NCI-H128 (cell line): ENCODE measurements at regions not wholly inside any gene's neighbourhood (a gene's known extent, or its start where the extent isn't known, plus 50 kb on each side); places are given as distances from the start of the nearest gene placed in this dataset.
"Not testable (repeated sequence)": the region's sequence is repeated elsewhere in the genome, so short reads cannot be mapped to it uniquely, and the experiment has no call there.

ENCODE experiments used
- DNase-seq: peaks from one replicate; lab custom pipeline; 2025; ENCODE audit not compliant: unreplicated experiment; lab: John Stamatoyannopoulos, UW

DNA sequence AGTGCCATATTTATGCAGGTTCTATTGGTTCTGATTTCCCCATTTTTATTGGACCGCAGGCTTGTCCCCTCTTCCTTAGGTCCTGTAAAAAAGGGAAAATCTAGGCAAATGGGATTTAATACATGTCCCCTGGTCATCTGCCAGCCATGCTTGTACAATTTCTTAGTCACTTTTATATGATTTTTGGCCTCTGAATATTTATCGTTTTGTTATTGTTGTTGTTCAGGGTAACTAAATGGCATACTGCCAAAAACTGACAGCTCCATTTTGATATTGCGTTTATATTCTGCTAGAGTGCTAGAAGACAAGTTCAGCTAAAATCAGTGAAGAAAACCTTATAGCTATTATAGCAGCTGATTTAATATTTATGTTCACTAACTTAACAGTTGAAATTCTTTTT is 770.2 kb upstream of the FAM174A start:
- no peak for DNase-seq

DNA sequence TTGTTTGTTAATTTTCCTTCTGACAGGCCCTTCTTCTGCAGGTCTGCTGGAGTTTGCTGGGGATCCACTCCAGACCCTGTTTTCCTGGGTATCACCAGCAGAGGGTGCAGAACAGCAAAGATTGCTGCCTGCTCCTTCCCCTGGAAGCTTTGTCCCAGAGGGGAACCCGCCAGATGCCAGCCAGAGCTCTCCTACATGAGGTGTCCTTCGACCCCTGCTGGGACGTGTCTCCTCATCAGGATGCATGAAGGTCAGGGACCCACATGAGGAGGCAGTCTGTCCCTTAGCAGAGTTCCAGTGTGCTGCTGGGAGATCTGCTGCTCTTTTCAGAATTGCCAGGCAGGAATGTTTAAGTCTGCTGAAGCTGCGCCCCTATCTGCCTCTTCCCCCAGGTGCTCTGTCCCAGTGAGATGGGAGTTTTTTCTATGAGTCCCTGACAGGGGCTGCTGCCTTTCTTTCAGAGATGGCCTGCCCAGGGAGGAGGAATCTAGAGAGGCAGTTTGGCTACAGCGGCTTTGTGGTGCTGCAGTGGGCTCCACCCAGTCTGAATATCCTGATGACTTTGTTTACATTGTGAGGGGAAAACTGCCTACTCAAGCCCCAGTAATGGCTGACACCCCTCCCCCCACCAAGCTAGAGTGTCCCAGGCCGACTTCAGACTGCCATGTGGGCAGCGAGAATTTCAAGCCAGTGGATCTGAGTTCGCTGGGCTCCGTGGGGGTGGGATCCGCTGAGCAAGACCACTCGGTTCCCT is 772.0 kb upstream of the FAM174A start:
- no peak for DNase-seq

DNA sequence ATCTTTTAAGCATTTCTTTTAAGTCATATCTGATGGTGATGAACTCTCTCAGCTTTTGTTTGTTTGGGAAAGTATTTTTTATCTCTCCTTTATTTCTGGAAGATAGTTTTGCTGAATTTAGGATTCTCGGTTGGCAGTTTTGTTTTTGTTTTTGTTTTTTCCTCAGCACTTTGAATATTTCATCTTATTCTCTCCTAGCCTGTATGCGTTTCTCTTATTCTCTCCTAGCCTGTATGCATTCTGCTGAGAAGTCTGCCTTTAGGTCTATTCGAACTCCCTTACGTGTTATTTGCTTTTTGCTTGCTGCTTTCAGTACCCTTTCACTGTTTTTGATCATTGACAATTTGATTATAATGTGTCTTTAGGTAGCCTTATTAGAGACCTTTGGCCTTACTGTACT is 787.8 kb upstream of the FAM174A start:
- no peak for DNase-seq

GRCh38 chr5:99733146-99733545 is 802.0 kb upstream of the FAM174A start:
- DNase-seq, result not testable (repeated sequence)

GRCh38 chr5:99730653-99731052 is 801.8 kb upstream of the CHD1 start:
- not testable (repeated sequence) for DNase-seq

DNA sequence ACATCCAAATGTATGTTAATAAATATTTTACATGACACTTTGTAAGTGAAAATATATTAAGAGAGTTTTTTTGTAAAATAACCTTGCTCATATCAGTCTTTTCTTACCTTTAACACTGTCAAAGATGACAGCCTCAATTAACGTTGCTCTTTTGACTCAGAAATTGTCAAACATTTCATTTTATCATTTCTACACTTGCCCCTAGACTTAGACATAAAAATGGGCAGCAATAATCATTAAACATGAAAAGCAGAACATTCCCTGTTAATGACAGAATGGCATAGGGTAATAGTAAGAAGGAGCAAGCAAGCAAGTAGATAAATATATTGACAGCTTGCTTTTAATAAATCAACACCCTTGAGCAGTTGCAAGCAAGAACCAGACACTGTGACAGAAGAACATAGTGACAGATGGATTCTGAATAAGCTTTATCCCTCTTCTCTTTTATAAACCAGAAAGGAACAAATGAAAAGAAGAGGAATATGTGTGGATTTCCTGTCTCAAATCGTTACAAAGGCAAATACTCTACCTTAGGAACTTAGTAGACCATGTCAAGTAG is 796.0 kb upstream of the CHD1 start:
- no peak for DNase-seq

DNA sequence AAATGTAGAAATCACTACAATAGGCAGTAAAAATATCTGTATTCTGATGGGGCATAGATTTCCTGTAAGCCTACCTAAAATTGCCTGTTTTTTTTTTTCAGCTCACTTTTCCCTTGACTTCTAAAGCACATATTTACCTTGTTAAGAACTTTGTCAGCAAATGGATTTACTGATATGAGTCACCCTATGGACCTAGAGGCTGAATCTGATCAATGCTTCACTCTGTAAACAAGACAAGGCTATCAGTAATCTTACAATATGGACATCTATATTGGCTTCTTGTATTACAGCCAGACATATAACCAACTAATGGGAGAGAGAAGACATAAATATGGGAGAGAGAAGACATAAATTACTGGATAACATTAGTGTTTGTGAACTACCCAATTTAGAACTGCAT is 792.7 kb upstream of the CHD1 start:
- DNase-seq, result no peak

DNA sequence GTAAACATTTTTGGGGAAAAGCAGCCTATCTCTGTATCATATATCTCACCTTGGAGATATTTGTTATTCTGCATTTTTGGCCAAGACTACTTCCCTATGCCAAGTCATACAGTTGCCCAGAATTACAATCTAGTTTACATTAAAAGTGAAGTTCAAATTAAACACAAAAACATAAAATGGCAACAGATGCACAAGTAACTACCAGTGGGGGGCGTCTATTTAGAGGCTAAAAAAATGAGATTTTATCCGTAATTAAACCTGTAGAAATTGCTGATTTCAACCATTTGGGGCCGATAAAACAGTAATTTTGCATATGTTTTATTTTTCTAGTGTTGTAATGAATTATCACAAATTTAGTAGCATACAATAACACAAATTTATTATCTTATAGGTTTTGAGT is 787.1 kb upstream of the CHD1 start:
- no peak for DNase-seq

- no peak for DNase-seq
Observed at GRCh38 chr5:99706160-99706559, 777.4 kb upstream of the CHD1 start.

DNA sequence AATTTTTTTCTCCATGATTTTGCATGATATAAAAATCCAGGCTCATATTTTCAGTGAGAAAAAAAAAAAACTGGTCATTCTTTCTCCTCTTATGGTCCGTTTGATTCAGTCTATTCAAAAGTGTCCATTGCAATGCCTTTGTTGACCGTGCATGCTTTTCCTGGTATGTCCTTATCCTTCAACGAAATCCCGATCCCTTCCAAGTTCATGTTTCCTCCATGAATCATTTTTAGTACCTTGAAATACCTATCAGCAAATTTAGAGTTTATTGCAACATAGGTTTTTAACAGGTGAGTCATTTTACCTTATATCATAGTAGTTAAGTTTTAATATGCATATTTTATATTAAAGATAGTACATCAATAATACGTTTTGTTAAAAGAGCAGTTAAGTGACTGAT is 773.8 kb upstream of the CHD1 start:
- no peak for DNase-seq

GRCh38 chr5:99694884-99695283 is 766.1 kb upstream of the CHD1 start:
- DNase-seq, result no peak

DNA sequence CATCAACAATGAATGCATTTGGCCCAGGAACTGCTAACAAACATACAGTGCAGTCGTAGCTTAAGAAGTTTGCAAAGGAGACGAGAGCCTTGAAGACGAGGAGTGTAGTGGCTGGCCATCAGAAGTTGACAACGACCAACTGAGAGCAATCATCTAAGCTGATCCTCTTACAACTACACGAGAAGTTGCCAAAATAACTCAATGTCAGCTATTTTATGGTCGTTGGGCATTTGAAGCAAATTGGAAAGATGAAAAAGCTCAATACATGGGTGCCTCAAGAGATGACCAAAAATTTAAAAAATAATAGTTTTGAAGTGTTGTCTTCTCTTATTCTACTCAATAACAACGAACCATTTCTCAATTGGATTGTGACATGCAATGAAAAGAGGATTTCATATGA is 757.7 kb upstream of the CHD1 start:
- no peak for DNase-seq

DNA sequence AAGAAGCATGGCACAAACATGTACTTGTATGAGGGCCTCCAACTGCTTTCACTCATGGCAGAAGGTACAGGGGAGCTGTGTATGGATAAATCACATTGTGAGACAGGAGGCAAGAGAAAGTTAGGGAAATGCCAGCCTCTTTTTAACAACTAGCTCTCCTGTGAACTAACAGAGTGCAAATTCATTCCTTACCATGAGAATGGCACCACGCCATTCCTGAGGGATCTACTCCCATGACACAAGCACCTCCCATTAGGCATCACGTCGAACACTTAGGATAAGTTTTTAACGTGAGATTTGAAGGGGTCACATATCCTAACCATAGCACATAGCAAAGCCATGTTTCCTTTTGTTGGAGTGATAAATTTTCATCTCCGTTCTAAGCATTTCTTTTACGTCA is 747.2 kb upstream of the CHD1 start:
- no peak for DNase-seq

GRCh38 chr5:99674101-99674500 is 745.3 kb upstream of the CHD1 start:
- DNase-seq, result no peak

GRCh38 chr5:99664972-99665371 is 736.2 kb upstream of the CHD1 start:
- no peak for DNase-seq

GRCh38 chr5:99651298-99651697 is 722.5 kb upstream of the CHD1 start:
- DNase-seq, result no peak

DNA sequence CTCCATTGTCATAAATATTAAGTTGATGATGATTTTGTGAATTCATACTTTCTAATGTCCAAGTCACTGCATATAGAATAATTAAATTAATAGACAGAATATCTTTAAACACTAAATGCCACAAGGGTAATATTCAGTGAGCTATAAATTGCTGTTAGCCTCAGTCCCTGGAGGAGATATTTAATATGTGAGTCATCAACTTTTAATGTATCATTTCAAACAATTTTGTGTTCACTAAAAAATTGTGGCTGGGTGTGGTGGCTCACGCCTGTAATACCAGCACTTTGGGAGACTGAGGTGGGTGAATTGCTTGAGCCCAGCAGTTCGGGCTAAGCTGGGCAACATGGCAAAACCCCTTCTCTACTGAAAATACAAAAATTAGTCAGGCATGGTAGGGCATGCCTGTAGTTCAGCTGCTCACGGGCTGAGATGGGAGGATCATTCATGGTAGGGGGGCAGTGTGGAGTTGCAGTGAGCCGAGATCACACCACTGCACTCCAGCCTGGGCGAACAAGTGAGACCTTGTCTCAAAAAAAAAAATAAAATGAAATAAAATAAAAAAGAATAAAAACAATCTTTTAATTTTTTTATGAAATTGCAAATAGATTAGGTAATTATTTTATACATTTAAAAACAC is 717.3 kb upstream of the CHD1 start:
- no peak for DNase-seq

- no peak for DNase-seq
Observed at GRCh38 chr5:99644822-99645221, 716.0 kb upstream of the CHD1 start.

- DNase-seq, result no peak
Observed at GRCh38 chr5:99640646-99641045, 711.8 kb upstream of the CHD1 start.

DNA sequence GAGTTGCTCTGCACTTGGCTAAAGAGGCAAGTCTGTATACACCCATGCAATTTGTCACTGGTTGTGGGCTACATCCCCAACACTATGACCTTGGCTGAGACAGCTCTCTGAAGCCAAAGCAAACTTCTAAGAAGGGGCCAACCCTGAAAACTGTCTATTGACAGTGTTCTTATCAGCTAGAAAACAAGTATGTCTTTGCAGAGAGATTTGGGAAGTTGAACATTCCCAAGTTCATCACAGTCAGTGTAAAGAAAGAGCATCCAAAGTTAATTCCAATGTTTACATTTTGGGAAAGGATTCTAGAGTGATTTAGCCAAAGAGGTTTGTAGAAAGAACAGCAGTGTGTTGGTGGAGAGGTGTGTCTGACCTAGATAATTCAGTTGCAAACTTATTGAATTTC is 711.1 kb upstream of the CHD1 start:
- no peak for DNase-seq

DNA sequence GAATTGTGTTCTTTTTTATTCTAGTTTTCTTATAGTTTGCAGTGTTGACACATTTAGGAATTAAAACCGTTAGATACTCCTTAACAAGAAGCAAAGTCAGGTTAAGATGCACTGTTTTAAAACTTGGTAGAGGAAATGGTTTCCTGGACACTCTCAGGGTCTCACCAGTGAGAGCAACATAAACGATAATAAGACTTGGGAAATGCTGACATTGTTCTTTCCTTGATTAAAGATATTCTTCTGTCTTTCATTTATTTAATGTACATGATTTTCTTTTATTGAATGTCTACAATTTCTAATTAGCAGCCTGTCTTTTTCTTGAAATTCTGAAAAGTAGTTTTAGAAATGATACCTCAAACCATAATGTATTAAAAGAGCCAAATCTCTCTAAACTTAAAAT is 707.9 kb upstream of the CHD1 start:
- no peak for DNase-seq

DNA sequence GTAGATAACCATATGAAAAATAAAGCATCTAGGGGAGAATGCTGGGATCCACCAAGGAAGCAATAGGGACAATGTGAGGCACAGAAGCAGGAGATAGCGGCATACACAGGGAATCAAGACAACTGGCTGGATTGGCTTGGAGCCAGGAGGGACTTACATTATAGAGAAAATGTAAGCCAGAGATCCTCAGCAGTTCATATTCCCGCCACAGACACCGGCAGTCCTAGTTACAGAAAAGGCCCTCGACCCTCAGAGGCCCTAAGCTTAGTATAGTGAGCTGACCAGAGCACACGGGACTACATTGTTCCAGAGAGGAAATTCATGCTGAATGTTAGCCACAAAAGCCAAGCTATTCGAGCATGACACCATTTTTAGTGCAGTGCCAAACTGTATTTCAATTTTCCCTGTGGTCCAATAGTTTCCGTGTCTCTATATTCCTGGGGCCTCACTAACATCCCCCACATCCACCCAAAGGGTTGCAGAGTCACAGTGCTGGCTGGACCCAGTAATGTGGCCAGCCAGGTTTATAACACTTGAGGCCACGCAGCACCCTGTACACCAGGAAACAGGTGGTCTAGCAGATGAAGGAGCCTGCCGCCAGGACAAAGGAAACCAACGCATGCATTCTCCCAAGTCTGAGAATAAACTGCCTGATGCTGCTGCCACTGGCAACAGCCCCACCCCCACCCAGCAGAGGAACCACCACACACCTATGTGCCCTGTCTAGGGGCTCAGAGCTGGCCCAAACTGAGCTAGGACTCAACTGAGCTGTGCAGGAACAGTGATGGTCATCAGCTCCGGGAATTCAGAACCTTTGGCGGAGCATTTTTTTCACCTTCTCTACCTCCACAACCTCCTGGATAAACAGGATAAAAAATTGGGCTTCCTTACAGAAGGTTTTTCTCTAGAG is 693.2 kb upstream of the CHD1 start:
- no peak for DNase-seq
